Spinal cord (tissue), 9 donors: ENCODE measurements at regions not wholly inside any gene's neighbourhood (a gene's known extent, or its start where the extent isn't known, plus 50 kb on each side); places are given as distances from the start of the nearest gene placed in this dataset.
"Not testable (repeated sequence)": the region's sequence is repeated elsewhere in the genome, so short reads cannot be mapped to it uniquely, and the experiment has no call there.

Experiments used
- DNase-seq, 6 donors: peaks; one replicate each; pipeline versions ENCODE4 v3.0.0 to v3.0.0-alpha.2; 2013 to 2015; ENCODE audit warnings: low spot score in 6 of 6, low read depth in 4 of 6
- H3K27ac ChIP-seq: one replicate; pipeline ENCODE4 v1.5.1; 2013; ENCODE audit warnings: low read depth, low read length, control low read depth
- H3K27me3 ChIP-seq: one replicate; pipeline ENCODE4 v1.6.1; 2013; ENCODE audit warnings: low read length; ENCODE audit not compliant: control insufficient read depth, insufficient read depth
- H3K36me3 ChIP-seq: one replicate; pipeline ENCODE4 v1.6.1; 2013; ENCODE audit warnings: low read length; ENCODE audit not compliant: control insufficient read depth, insufficient read depth
- H3K4me1 ChIP-seq: one replicate; pipeline ENCODE4 v1.6.1; 2013; ENCODE audit warnings: low read length; ENCODE audit not compliant: control insufficient read depth, insufficient read depth
- H3K4me3 ChIP-seq: one replicate; pipeline ENCODE4 v1.5.1; 2013; ENCODE audit warnings: low read depth, low read length, control low read depth
- H3K9me3 ChIP-seq: one replicate; pipeline ENCODE4 v1.6.1; 2013; ENCODE audit warnings: low read length; ENCODE audit not compliant: control insufficient read depth, insufficient read depth
- WGBS: methylation state at CpG from one replicate; pipeline ENCODE4 v1.1.5; 2013; ENCODE audit warnings: missing lambda C conversion rate; ENCODE audit not compliant: insufficient coverage; 5-methylcytosine and 5-hydroxymethylcytosine counted together
- donor health status: healthy.

DNA sequence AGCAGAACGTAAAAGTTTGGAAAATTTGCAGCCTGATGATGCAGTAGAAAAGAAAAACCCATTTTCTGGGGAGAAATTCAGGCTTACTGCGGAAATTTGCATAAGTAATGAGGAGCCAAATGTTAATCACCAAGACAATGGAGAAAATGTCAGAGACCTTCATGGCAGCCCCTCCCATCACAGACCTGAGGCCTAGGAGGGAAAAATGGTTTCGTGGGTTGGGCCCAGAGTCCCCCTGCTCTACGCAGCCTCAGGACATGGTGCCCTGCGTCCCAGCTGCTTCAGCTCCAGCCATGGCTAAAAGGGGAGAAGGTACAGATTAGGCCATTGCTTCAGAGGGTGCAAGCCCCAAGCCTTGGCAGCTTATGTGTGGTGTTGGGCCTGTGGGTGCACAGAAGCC is 255.1 kb upstream of the DIPK2B start:
- H3K9me3 ChIP-seq, DNase-seq, H3K4me3 ChIP-seq, H3K27ac ChIP-seq, H3K36me3 ChIP-seq, H3K4me1 ChIP-seq, H3K27me3 ChIP-seq: not testable (repeated sequence)
- WGBS: 61% methylated on average over 4 of the region's 5 CpGs

DNA sequence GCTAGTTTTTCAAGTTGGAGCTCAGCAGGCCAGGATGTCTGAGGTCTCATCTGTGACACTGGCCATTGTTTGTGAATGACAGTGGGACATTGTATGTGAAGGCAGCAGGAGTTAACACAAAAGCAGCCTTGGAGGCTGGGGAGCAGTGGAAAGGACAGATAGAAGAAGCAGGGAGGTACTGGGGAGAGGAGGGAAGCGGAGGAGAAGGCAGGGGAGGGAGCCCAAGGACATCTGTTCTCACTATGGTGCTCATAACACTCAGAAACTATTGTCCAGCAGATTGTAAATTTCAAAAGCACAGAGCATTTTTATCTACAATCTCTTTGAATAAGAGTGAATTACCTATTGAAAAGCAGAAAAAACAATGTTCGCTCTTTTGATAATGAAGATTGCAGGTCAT is 253.6 kb upstream of the DIPK2B start:
- WGBS: no CpG with 5 or more reads among the region's 2 CpGs
- Histone ChIP-seq H3K27ac (no peak overlapping the region), H3K4me1 (no peaks in the 10 kb centered on the region), H3K36me3 (no peaks in the 10 kb centered on the region), H3K9me3 (no peaks in the 10 kb centered on the region), H3K4me3 (no peak overlapping the region), H3K27me3 (peaks cover 3% of the 10 kb centered on the region)
- DNase-seq: peak in 1 of 6 donors; percentile 6

DNA sequence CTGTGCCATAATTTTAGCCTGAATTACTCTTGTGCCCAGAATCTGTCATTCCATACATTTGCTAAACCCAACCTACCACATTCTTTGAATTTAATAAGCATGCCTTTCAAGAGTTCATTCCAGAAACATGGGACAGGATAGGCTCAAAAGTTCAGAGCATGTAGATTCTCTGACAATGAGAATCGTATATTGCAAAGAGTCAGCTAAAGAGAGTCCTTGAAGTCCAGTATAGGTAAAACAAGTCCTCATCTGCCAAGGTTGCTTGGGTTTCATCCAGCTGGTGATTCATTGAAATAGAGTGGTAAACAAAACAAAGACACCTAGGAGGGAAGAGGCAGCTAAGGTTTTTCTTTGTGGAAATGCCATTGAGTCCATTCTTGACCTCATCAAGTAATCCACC is 249.3 kb upstream of the DIPK2B start:
- WGBS: 75% methylated on average over 1 of the region's 1 CpG
- H3K36me3 ChIP-seq: no peaks in the 10 kb centered on the region

GRCh38 chrX:45447995-45448394 is 247.3 kb upstream of the DIPK2B start:
- no peaks in the 10 kb centered on the region for H3K9me3 ChIP-seq
- DNase-seq: no peak
- no peaks in the 10 kb centered on the region for H3K36me3 ChIP-seq
- H3K27me3 ChIP-seq: peaks cover 8% of the 10 kb centered on the region
- H3K27ac ChIP-seq: no peak overlapping the region
- no peaks in the 10 kb centered on the region for H3K4me1 ChIP-seq
- no peak overlapping the region for H3K4me3 ChIP-seq

More for the DNA sequence above, 249.3 kb upstream of the DIPK2B start:
- H3K27ac ChIP-seq: no peak overlapping the region
- H3K4me1 ChIP-seq: no peaks in the 10 kb centered on the region
- DNase-seq: no peak
- no peaks in the 10 kb centered on the region for H3K9me3 ChIP-seq
- H3K4me3 ChIP-seq: no peak overlapping the region
- peaks cover 7% of the 10 kb centered on the region for H3K27me3 ChIP-seq

- H3K4me1 ChIP-seq: no peaks in the 10 kb centered on the region
- no peak overlapping the region for H3K27ac ChIP-seq
- H3K4me3 ChIP-seq: no peak overlapping the region
- DNase-seq: no peak
- no peaks in the 10 kb centered on the region for H3K36me3 ChIP-seq
- peaks cover 8% of the 10 kb centered on the region for H3K27me3 ChIP-seq
- no peaks in the 10 kb centered on the region for H3K9me3 ChIP-seq
Measured at GRCh38 chrX:45447331-45447730, 246.7 kb upstream of the DIPK2B start.

GRCh38 chrX:45445745-45446412 is 245.2 kb upstream of the DIPK2B start:
- Histone ChIP-seq H3K27ac (no peak overlapping the region), H3K4me3 (no peak overlapping the region), H3K36me3 (no peaks in the 10 kb centered on the region), H3K27me3 (peaks cover 8% of the 10 kb centered on the region), H3K9me3 (no peaks in the 10 kb centered on the region), H3K4me1 (no peaks in the 10 kb centered on the region)
- 60% methylated on average over 1 of the region's 2 CpGs for WGBS
- DNase-seq: peak in 1 of 6 donors; percentile 1

GRCh38 chrX:45437186-45437585 is 236.5 kb upstream of the DIPK2B start:
- Histone ChIP-seq H3K4me1 (no peaks in the 10 kb centered on the region), H3K36me3 (no peaks in the 10 kb centered on the region), H3K27ac (no peak overlapping the region), H3K27me3 (peaks cover 5% of the 10 kb centered on the region), H3K9me3 (no peaks in the 10 kb centered on the region), H3K4me3 (no peak overlapping the region)
- no CpG with 5 or more reads among the region's 2 CpGs for WGBS
- no peak for DNase-seq

DNA sequence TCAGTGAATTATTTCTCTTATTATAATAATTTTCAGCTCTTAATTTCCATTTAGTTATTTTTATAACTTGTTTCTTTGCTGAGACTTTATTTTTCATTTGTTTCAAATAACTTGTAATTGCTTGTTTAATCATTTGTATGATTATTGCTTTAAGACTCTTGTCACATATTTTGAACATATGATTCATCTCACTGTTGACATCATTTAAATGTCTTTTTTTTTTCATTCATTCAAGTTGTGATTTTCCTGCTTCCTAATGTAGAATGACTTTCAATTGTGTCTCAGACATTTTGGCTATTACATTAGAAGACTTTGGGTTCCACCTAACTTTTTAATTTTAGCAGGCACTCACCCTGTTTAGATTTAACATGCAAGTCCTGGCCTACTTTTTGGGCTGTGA is 234.8 kb upstream of the DIPK2B start:
- Histone ChIP-seq H3K9me3 (peaks cover under 1% of the 10 kb centered on the region), H3K36me3 (no peaks in the 10 kb centered on the region), H3K27me3 (peaks cover 5% of the 10 kb centered on the region), H3K27ac (no peak overlapping the region), H3K4me1 (no peaks in the 10 kb centered on the region), H3K4me3 (no peak overlapping the region)
- DNase-seq: no peak

- no peak overlapping the region for H3K4me3 ChIP-seq
- no CpG with 5 or more reads among the region's 1 CpG for WGBS
Measured at GRCh38 chrX:45434231-45434630, 233.6 kb upstream of the DIPK2B start.

GRCh38 chrX:45428831-45429230 is 228.2 kb upstream of the DIPK2B start:
- Histone ChIP-seq H3K4me3 (no peak overlapping the region), H3K9me3 (peaks cover 1% of the 10 kb centered on the region), H3K27me3 (no peaks in the 10 kb centered on the region), H3K27ac (no peak overlapping the region), H3K36me3 (no peaks in the 10 kb centered on the region), H3K4me1 (no peaks in the 10 kb centered on the region)
- DNase-seq: no peak
- WGBS: 80% methylated on average over 1 of the region's 2 CpGs

More at GRCh38 chrX:45434231-45434630, 233.6 kb upstream of the DIPK2B start:
- H3K27ac ChIP-seq: no peak overlapping the region
- H3K4me1 ChIP-seq: no peaks in the 10 kb centered on the region
- peaks cover 1% of the 10 kb centered on the region for H3K9me3 ChIP-seq
- DNase-seq: no peak
- no peaks in the 10 kb centered on the region for H3K36me3 ChIP-seq
- peaks cover 5% of the 10 kb centered on the region for H3K27me3 ChIP-seq
